ENCODE measurements at regions not wholly inside any gene's neighbourhood (a gene's known extent, or its start where the extent isn't known, plus 50 kb on each side); places are given as distances from the start of the nearest gene placed in this dataset.

DNA sequence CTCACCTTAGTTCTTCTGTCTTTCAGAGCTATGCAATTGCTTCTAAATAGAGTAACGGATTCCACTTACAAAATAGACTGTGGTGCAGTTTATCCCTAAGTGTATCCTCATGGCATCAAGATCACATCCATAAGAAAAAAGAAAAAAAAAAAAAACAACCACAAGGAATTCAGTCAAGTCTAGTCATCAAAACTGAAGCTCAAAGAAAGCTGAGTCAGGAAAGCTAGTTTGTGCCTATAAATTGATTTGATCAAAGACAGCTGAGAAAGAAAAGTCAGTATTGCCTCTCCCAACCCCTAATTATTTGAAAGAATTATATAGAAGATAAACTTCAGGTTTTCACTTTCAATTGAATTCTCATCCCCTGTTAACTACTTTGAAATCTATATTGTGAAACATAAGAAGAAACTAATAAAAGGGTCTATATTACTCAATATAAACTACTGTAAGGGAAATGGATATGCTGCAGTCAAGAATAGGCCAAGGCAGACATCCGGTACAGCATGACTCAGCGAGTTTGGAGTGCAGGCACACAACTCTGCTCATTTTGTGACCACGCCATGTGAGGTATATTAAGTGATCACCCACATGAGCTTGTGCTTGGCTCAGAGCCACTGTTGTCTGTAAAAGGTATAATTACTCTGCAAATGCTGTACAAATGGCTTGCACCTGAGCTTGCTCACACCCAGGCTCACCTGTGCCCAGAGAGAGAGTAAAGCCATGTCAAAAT, 568.1 kb upstream of the CRIM1 start:
- DNase-seq (ENCODE audit: extremely low read depth, insufficient read length): no peak

DNA sequence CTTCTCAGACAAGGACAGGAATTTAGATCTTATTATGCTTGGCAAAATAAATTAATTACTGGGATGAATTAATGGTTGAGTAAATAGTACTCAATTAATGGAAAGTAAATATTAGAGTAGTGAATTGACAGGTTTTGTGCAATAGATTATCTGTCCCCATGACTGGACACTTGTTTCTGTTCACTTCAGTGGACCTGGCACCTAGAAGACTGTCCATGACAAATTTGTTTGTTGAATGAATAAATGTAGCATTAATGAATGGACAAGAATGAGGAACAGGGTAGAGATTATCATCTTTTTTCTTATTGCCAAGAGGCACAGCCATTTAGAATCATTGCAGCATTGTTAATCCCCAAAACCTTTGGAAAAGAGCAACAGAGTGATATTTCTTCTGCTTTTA, 570.0 kb upstream of the CRIM1 start:
- TF ChIP-seq, protein P1, sequence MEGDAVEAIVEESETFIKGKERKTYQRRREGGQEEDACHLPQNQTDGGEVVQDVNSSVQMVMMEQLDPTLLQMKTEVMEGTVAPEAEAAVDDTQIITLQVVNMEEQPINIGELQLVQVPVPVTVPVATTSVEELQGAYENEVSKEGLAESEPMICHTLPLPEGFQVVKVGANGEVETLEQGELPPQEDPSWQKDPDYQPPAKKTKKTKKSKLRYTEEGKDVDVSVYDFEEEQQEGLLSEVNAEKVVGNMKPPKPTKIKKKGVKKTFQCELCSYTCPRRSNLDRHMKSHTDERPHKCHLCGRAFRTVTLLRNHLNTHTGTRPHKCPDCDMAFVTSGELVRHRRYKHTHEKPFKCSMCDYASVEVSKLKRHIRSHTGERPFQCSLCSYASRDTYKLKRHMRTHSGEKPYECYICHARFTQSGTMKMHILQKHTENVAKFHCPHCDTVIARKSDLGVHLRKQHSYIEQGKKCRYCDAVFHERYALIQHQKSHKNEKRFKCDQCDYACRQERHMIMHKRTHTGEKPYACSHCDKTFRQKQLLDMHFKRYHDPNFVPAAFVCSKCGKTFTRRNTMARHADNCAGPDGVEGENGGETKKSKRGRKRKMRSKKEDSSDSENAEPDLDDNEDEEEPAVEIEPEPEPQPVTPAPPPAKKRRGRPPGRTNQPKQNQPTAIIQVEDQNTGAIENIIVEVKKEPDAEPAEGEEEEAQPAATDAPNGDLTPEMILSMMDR (IDR thresholded peaks at IDR 0.05; ENCODE audit: insufficient read depth, low read length, poor library complexity, severe bottlenecking): no peak
- H3K4me3 ChIP-seq (replicated peaks; ENCODE audit: low read depth, low read length): no peak overlapping the region
- DNase-seq (ENCODE audit: extremely low read depth, insufficient read length): no peak
- no peaks in the 10 kb centered on the region for H3K27me3 ChIP-seq (replicated peaks; ENCODE audit: control insufficient read depth, insufficient read depth, low read length)
- H3K36me3 ChIP-seq (ENCODE audit: control insufficient read depth, insufficient read depth, low read length): no peaks in the 10 kb centered on the region

More for the DNA sequence above, 568.1 kb upstream of the CRIM1 start:
- TF ChIP-seq, protein P1 (IDR thresholded peaks at IDR 0.05; ENCODE audit: insufficient read depth, low read length, poor library complexity, severe bottlenecking): no peak
- H3K27me3 ChIP-seq (replicated peaks; ENCODE audit: control insufficient read depth, insufficient read depth, low read length): no peaks in the 10 kb centered on the region
- H3K36me3 ChIP-seq (ENCODE audit: control insufficient read depth, insufficient read depth, low read length): no peaks in the 10 kb centered on the region
- H3K4me3 ChIP-seq (replicated peaks; ENCODE audit: low read depth, low read length): no peak overlapping the region

DNA sequence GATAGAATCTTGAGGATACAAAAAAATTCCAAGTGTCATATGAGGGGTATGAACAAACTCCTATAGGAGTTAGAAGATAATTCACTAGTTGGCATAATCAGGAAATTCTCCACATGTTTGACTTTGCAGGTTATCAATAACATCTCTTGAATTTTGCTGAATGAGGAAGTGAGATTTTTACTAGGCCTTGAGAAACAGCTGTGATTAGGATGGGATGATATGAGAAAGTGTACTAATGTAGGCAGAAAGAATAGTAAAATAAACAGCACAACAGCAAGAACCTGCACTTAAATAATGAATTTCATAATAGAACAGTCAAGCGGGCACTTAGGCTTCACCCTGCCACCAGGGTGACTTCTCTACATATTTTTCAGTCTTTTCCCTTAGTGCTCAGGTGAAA, 570.8 kb upstream of the CRIM1 start:
- TF ChIP-seq, protein P1 (IDR thresholded peaks at IDR 0.05; ENCODE audit: insufficient read depth, low read length, poor library complexity, severe bottlenecking): no peak
- no peak for DNase-seq (ENCODE audit: extremely low read depth, insufficient read length)
- Histone ChIP-seq H3K36me3 (ENCODE audit: control insufficient read depth, insufficient read depth, low read length) (no peaks in the 10 kb centered on the region), H3K27me3 (replicated peaks; ENCODE audit: control insufficient read depth, insufficient read depth, low read length) (no peaks in the 10 kb centered on the region), H3K4me3 (replicated peaks; ENCODE audit: low read depth, low read length) (no peak overlapping the region)

DNA sequence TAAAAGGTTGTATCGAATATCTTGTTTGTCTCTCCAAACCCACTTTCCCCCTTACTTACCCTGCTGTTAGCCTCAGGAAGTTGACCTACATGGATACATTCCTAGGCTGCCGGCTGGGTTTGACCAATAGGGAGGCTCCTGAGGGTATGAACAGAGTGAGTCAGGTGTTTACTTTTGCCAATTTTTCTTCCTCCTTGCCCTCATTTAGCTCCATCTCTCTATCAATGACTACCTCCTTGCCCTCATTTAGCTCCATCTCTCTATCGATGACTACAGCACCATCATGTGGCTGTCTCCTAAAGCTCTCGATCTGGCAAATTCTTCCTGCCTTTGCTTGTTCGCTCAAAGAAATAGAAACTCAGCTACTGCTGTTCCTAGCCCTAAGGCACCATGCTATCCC, 571.9 kb upstream of the CRIM1 start:
- no peaks in the 10 kb centered on the region for H3K27me3 ChIP-seq (replicated peaks; ENCODE audit: control insufficient read depth, insufficient read depth, low read length)
- TF ChIP-seq, protein P1 (IDR thresholded peaks at IDR 0.05; ENCODE audit: insufficient read depth, low read length, poor library complexity, severe bottlenecking): no peak
- no peak for DNase-seq (ENCODE audit: extremely low read depth, insufficient read length)
- no peak overlapping the region for H3K4me3 ChIP-seq (replicated peaks; ENCODE audit: low read depth, low read length)
- H3K36me3 ChIP-seq (ENCODE audit: control insufficient read depth, insufficient read depth, low read length): no peaks in the 10 kb centered on the region

DNA sequence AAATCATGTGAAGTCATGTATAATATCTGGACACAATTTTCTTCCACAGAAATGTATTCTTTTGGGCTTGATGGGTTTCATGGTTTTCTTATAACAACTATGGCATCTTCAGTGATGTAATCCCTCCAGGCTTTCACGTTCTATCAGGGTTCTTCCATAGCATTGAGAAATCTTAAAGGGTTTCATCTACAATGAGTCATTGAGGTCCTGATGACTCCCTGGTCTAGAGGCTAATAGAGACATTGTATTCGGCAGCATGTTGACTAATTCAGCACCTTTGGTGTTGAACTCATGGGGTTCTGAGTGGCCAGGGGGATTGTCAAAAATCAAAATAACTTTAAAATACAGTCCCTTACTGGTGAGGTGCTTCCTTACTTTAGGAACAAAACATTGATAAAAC, 614.0 kb upstream of the CRIM1 start:
- DNase-seq (ENCODE audit: extremely low read depth, insufficient read length): no peak

More for the DNA sequence above, 614.0 kb upstream of the CRIM1 start:
- no peaks in the 10 kb centered on the region for H3K27me3 ChIP-seq (replicated peaks; ENCODE audit: control insufficient read depth, insufficient read depth, low read length)
- H3K36me3 ChIP-seq (ENCODE audit: control insufficient read depth, insufficient read depth, low read length): no peaks in the 10 kb centered on the region
- no peak overlapping the region for H3K4me3 ChIP-seq (replicated peaks; ENCODE audit: low read depth, low read length)
- TF ChIP-seq, protein P1 (IDR thresholded peaks at IDR 0.05; ENCODE audit: insufficient read depth, low read length, poor library complexity, severe bottlenecking): no peak

Data from GM06990 (cell line).